ENCODE measurements at regions not wholly inside any gene's neighbourhood (a gene's known extent, or its start where the extent isn't known, plus 50 kb on each side); places are given as distances from the start of the nearest gene placed in this dataset.
A peak's percentile ranks its signal among the peaks of the same experiment; 100 is the strongest.
"Not testable (repeated sequence)": the region's sequence is repeated elsewhere in the genome, so short reads cannot be mapped to it uniquely, and the experiment has no call there.

DNA sequence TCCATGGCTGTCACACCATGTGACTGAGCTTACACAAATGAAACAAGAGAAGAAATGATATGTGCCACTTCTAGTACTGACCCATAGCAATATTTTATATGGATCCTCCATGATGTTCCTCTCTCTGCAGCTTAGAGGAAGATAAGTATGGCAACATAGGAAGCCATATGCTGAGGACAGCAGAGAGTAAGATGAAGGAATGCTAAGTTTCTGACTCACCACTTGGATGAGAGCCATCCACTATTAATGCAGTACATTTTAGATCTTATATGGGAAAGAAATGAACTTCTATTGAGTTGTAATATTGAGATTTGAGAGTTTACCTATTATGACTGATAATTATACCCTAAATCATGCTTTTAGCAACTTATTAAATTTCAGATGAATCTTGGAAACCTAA is 386.9 kb upstream of the MAOA start:
- DNase-seq: no peak
- no peak for TF ChIP-seq GATA1 (IDR thresholded peaks at IDR 0.05; ENCODE audit: low read depth, low read length)
- TF ChIP-seq POLR2A (IDR thresholded peaks at IDR 0.05; ENCODE audit: low read length): no peak

DNA sequence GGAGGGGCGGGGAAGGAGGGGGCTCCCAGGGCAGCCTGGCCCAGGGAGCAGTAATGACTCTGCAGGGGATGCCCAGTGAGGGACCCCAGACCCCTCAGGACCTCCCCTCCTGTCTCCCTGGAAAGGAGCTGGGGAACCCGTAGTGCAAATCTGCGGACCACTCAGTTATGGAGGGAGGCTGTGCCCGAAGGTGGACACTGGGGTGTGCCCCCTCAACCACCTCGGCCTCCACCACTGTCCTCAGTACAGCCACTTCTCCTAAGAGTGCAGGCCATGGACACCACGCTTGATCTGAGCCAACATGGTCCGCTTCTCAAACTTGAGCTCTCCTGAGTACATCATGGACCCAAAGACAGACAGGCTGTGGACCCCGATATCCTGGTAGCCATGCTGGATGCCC is 378.2 kb upstream of the MAOA start:
- TF ChIP-seq GATA1 (IDR thresholded peaks at IDR 0.05; ENCODE audit: low read depth, low read length) (no peak), POLR2A (IDR thresholded peaks at IDR 0.05; ENCODE audit: low read length) (no peak)
- DNase-seq: no peak

DNA sequence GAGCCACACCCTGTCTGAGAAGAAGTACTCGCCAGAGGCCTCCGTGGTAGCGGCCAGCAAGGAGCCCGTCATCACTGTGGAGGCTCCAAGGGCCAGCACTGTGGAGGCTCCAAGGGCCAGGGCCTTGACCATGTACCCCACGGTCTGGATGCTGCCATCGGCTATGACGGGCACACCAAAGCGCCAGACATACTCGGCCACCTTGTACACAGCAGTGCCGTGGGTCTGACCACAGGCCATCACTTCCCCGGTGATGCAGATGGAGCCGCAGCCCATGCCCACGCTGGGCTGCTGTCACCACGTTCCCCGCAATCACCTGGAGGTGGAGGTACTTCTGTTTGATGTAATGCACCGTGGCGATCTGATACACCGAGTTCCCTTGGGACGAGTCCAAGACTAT is 377.7 kb upstream of the MAOA start:
- DNase-seq: no peak
- TF ChIP-seq POLR2A (IDR thresholded peaks at IDR 0.05; ENCODE audit: low read length) (no peak), GATA1 (IDR thresholded peaks at IDR 0.05; ENCODE audit: low read depth, low read length) (no peak)

DNA sequence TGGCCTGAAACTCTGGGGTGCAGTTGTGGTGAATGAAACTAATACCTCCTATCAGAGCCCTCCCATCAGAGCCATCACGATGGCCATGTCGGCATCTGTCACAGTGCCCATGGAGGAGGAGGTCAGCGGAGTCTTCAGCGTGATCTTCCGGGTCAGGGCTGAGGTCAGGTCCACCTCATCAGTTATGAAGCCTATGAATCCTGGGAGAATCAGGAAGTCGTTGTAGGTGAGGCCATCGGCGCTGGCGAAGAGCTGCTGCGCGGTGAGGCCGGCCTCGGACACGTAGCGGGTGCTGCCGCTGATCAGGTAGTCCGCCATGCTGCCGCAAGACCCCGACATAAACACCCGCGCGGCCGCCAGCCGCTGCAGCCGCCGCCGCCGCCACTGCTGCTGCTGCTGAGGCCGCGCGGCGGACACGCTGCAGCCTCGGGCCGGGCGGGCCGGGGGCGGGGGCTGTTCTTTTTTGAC is 376.7 kb upstream of the MAOA start:
- DNase-seq: no peak
- TF ChIP-seq GATA1 (IDR thresholded peaks at IDR 0.05; ENCODE audit: low read depth, low read length) (no peak), POLR2A (IDR thresholded peaks at IDR 0.05; ENCODE audit: low read length) (no peak)

DNA sequence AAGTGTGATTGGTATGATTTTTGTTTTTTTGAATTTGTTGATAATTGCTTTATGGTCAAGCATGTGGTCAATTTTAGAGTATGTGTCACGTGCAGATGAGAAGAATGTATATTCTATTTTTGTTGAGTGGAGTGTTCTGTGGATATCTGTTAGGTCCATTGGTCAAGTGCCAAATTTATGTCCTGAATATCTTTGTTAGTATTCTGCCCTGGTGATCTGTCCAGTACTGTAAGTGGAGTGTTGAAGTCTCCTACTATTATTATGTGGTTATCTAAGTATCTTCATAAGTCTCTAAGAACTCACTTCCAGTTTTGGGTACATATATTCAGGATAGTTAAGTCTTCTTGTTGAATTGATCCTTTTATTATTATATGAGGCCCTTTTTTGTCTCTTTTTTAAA is 372.9 kb upstream of the MAOA start:
- DNase-seq: no peak
- TF ChIP-seq POLR2A (IDR thresholded peaks at IDR 0.05; ENCODE audit: low read length) (no peak), GATA1 (IDR thresholded peaks at IDR 0.05; ENCODE audit: low read depth, low read length) (no peak)

DNA sequence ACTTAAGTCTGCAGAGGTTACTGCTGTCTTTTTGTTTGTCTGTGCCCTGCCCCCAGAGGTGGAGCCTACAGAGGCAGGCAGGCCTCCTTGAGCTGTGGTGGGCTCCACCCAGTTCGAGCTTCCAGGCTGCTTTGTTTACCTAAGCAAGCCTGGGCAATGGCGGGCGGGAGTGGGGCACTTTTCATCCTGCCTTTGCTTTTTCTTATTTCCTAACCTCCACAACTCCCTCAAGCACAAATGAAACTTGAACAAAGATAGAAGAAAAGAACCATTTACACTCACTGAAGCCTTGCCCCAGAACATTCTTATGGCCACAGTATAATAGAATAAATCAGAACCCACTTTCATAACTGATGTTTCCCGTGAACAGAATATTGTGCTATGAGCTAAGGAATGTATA is 344.5 kb upstream of the MAOA start:
- DNase-seq: not testable (repeated sequence)

- no peak for DNase-seq
- TF ChIP-seq GATA1 (IDR thresholded peaks at IDR 0.05; ENCODE audit: low read depth, low read length): no peak
- TF ChIP-seq POLR2A (IDR thresholded peaks at IDR 0.05; ENCODE audit: low read length): no peak
These were observed 343.1 kb upstream of the MAOA start for GRCh38 chrX:43313035-43313434.

DNA sequence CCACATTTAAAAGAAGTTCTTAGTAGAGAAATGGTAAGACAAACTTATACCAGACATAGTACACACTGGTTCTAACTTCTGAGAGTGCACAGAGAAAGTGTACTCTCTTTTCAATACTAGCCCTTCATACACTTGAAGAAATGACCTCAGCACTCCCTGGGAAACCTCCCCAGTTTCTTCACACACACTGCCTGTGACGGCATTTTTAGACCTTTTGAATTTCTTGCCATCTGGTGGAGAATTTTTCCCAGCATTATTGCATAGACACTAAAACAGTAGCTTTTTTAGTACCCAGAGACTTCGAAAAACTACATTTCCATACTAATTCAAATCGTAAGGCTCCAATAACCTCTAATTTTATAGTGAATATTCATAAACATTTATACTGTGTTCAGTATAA is 341.6 kb upstream of the MAOA start:
- TF ChIP-seq POLR2A (IDR thresholded peaks at IDR 0.05; ENCODE audit: low read length) (no peak), GATA1 (IDR thresholded peaks at IDR 0.05; ENCODE audit: low read depth, low read length) (no peak)
- no peak for DNase-seq

GRCh38 chrX:43315622-43316021 is 340.5 kb upstream of the MAOA start:
- TF ChIP-seq POLR2A (IDR thresholded peaks at IDR 0.05; ENCODE audit: low read length) (no peak), GATA1 (IDR thresholded peaks at IDR 0.05; ENCODE audit: low read depth, low read length) (no peak)
- no peak for DNase-seq

- DNase-seq: no peak
- TF ChIP-seq GATA1 (IDR thresholded peaks at IDR 0.05; ENCODE audit: low read depth, low read length) (no peak), POLR2A (IDR thresholded peaks at IDR 0.05; ENCODE audit: low read length) (no peak)
These were observed 340.0 kb upstream of the MAOA start for GRCh38 chrX:43316146-43316545.

GRCh38 chrX:43317378-43317777 is 338.7 kb upstream of the MAOA start:
- TF ChIP-seq GATA1 (IDR thresholded peaks at IDR 0.05; ENCODE audit: low read depth, low read length): no peak
- no peak for TF ChIP-seq POLR2A (IDR thresholded peaks at IDR 0.05; ENCODE audit: low read length)
- DNase-seq: no peak

- peak in 1 of 2 experiments; percentile 0 for DNase-seq
- TF ChIP-seq POLR2A (IDR thresholded peaks at IDR 0.05; ENCODE audit: low read length) (no peak), GATA1 (IDR thresholded peaks at IDR 0.05; ENCODE audit: low read depth, low read length) (no peak)
These were observed 327.6 kb upstream of the MAOA start for GRCh38 chrX:43328358-43328946.

DNA sequence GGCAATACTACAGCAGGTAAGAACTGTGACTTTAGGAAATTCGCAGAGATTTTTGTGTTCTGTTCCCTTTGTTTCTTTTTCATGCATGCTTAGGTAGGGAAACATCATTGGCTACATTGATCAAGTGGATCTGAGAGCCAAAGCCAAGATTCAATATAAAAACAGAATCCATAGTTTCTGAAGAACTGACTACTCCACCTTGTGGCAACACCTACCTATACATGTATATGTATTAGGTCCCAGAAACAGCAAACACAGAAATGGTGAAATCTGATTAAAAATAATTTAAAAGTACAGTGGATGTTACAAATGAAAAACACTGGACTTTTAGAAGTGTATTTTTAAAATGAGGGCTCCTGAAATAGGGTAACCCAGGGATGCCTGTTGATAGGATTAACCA is 322.6 kb upstream of the MAOA start:
- TF ChIP-seq GATA1 (IDR thresholded peaks at IDR 0.05; ENCODE audit: low read depth, low read length): no peak
- TF ChIP-seq POLR2A (IDR thresholded peaks at IDR 0.05; ENCODE audit: low read length): no peak

GRCh38 chrX:43345166-43345565 is 310.9 kb upstream of the MAOA start:
- no peak for TF ChIP-seq POLR2A (IDR thresholded peaks at IDR 0.05; ENCODE audit: low read length)
- TF ChIP-seq GATA1 (IDR thresholded peaks at IDR 0.05; ENCODE audit: low read depth, low read length): no peak
- DNase-seq: no peak

More for the DNA sequence above, 322.6 kb upstream of the MAOA start:
- no peak for DNase-seq

DNA sequence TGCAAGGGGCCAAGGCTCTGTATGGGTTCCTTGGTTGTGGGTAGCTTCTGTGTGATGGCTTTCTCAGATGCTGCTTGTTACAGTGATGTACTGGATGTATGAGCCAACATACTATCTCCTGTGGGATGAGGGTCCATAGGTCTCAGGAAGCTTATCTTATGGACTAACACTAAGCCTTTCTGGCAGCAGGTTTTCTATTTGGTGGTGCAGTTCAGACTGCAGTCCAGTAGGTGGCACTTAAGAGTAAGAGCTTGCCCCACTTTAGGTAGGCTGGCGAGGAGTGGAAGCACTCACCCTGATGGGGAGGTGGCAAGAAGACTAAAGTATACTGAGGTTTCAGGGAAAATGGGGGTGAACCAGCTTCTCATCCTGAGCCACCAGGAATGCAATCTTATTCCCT is 306.7 kb upstream of the MAOA start:
- TF ChIP-seq GATA1 (IDR thresholded peaks at IDR 0.05; ENCODE audit: low read depth, low read length): no peak
- TF ChIP-seq POLR2A (IDR thresholded peaks at IDR 0.05; ENCODE audit: low read length): no peak
- peak; percentile 21 to 46 for DNase-seq

- no peak for TF ChIP-seq POLR2A (IDR thresholded peaks at IDR 0.05; ENCODE audit: low read length)
- no peak for DNase-seq
These were observed 305.2 kb upstream of the MAOA start for GRCh38 chrX:43350935-43351334.

Data from erythroblast (primary cell).